ENCODE measurements at regions not wholly inside any gene's neighbourhood (a gene's known extent, or its start where the extent isn't known, plus 50 kb on each side); places are given as distances from the start of the nearest gene placed in this dataset.

- no peak for TF ChIP-seq CTCF (IDR thresholded peaks at IDR 0.05; ENCODE audit: insufficient read depth, low read length)
- TF ChIP-seq POLR2AphosphoS5 (IDR thresholded peaks at IDR 0.05; ENCODE audit: low read depth), result 0 out of 2 replicates have a peak, but pooled peaks have one; percentile 37
- TF ChIP-seq REST (IDR thresholded peaks at IDR 0.05; ENCODE audit: insufficient replicate concordance, low read depth), result no peak
Measured at GRCh38 chr4:180099957-180100356, 2143.2 kb upstream of the TENM3 start.

All from HL-60 (cell line).